ENCODE measurements at regions not wholly inside any gene's neighbourhood (a gene's known extent, or its start where the extent isn't known, plus 50 kb on each side); places are given as distances from the start of the nearest gene placed in this dataset.

GRCh38 chr6:90350689-90351554 lies 54.3 kb upstream of the BACH2 start:
- no peak overlapping the region for H2AFZ ChIP-seq (ENCODE audit: low read depth, low read length)
- H3K9me1 ChIP-seq (replicated peaks; ENCODE audit: control insufficient read depth, extremely low read depth, insufficient read depth, low read length) = no peaks in the 10 kb centered on the region
- dilution Hi-C loops (cut with MboI; ENCODE audit: extremely low pct_ligation_motif_present, low sequenced_read_pairs) (no loop called here), intact Hi-C loops (cut with micrococcal nuclease) (no loop called here)
- ChIA-PET POLR2A (no interaction called here), CTCF (interaction anchor here (1.6 to 1.7 kb wide), 2 partner anchors 8 to 30 kb away, joined by 3 to 4 read pairs; no protein-coding TSS in a partner anchor)
- no peak overlapping the region for H3K4me2 ChIP-seq (ENCODE audit: insufficient read depth, low read length)
- BruUV-seq (replicated peaks) = no TSS peak
- H3K36me3 ChIP-seq (ENCODE audit: control insufficient read depth in 2 of 2, extremely low read depth in 1 of 2, insufficient read depth in 2 of 2, low read length in 2 of 2) = no peaks in the 10 kb centered on the region
- no peak overlapping the region for H3K27ac ChIP-seq (ENCODE audit: insufficient read depth, low read depth, low read length)
- H3K79me2 ChIP-seq (ENCODE audit: control insufficient read depth, insufficient read depth, low read length) = no peaks in the 10 kb centered on the region
- H3K27me3 ChIP-seq (ENCODE audit: control insufficient read depth in 2 of 2, insufficient read depth in 2 of 2, low read length in 2 of 2) = peaks cover 9 to 19% of the 10 kb centered on the region in 2 experiments
- H3K9ac ChIP-seq (replicated peaks; ENCODE audit: extremely low read depth, insufficient read depth, low read length) = no peak overlapping the region
- no peaks in the 10 kb centered on the region for H4K20me1 ChIP-seq (replicated peaks; ENCODE audit: control insufficient read depth, extremely low read depth, insufficient read depth, low read length)
- no peaks in the 10 kb centered on the region for H3K9me3 ChIP-seq (replicated peaks; ENCODE audit: control insufficient read depth, insufficient read depth, low read length)
- H3K4me1 ChIP-seq (ENCODE audit: control insufficient read depth, extremely low read depth, insufficient read depth, low read length) = no peaks in the 10 kb centered on the region
- no peak for DNase-seq (ENCODE audit: low read depth, low spot score)
- FAIRE-seq = no peak
- TF ChIP-seq JUN (IDR thresholded peaks at IDR 0.05; ENCODE audit: borderline replicate concordance, insufficient read depth, insufficient read length, low read depth) (no peak), POLR2AphosphoS5 (IDR thresholded peaks at IDR 0.05; ENCODE audit: insufficient read depth, low read depth, low read length) (no peak), POLR2A (IDR thresholded peaks at IDR 0.05; ENCODE audit: low read depth, low read length) (no peak), MYC (IDR thresholded peaks at IDR 0.05; ENCODE audit: low read depth, low read length) (no peak), GATA2 (IDR thresholded peaks at IDR 0.05; ENCODE audit: insufficient read depth, insufficient read length, low read depth, low read length) (no peak), EZH2 (IDR thresholded peaks at IDR 0.05; ENCODE audit: borderline replicate concordance, low read depth, low read length, severe bottlenecking) (no peak), MAX (IDR thresholded peaks at IDR 0.05; ENCODE audit: insufficient read depth, insufficient read length) (no peak), FOS (IDR thresholded peaks at IDR 0.05; ENCODE audit: borderline replicate concordance, insufficient read depth, low read length) (no peak), CTCF (IDR thresholded peaks at IDR 0.05; ENCODE audit: extremely low read depth in 1 of 2, insufficient read depth in 1 of 2, low read depth in 1 of 2, low read length in 2 of 2) (no peak)
- no peak overlapping the region for H3K4me3 ChIP-seq (replicated peaks in 1 of 3; ENCODE audit: insufficient read depth in 1 of 3, low read depth in 1 of 3, low read length in 3 of 3)

Data from endothelial cell of umbilical vein (primary cell).